HG03064 (cell line): ENCODE measurements at regions not wholly inside any gene's neighbourhood (a gene's known extent, or its start where the extent isn't known, plus 50 kb on each side); places are given as distances from the start of the nearest gene placed in this dataset.
"Not testable (repeated sequence)": the region's sequence is repeated elsewhere in the genome, so short reads cannot be mapped to it uniquely, and the experiment has no call there.

Experiments
- ATAC-seq: cut with Tn5 transposase; IDR thresholded peaks from one replicate; pipeline ENCODE4 v1.9.1; 2021; ENCODE audit warnings: low read depth; ENCODE audit not compliant: unreplicated experiment

GRCh38 chr7:19549246-19549645, 159.6 kb downstream of the POLR1F start:
- ATAC-seq: not testable (repeated sequence)

- ATAC-seq: no peak
Measured at GRCh38 chr7:19537942-19538401, 170.9 kb downstream of the POLR1F start.

- no peak for ATAC-seq
Measured at GRCh38 chr7:19533266-19533665, 175.6 kb downstream of the POLR1F start.

- ATAC-seq: no peak
Measured at GRCh38 chr7:19530852-19531251, 178.0 kb downstream of the POLR1F start.

GRCh38 chr7:19530261-19530660, 178.6 kb downstream of the POLR1F start:
- ATAC-seq: no peak

- ATAC-seq: no peak
Measured at GRCh38 chr7:19526639-19527038, 182.2 kb downstream of the POLR1F start.

- ATAC-seq: no peak
Measured at GRCh38 chr7:19522486-19522885, 186.4 kb downstream of the POLR1F start.

GRCh38 chr7:19520392-19520791, 188.4 kb downstream of the POLR1F start:
- no peak for ATAC-seq

- no peak for ATAC-seq
Measured at GRCh38 chr7:19519443-19520021, 189.3 kb downstream of the POLR1F start.

- ATAC-seq: not testable (repeated sequence)
Measured at GRCh38 chr7:19517546-19517945, 191.3 kb downstream of the POLR1F start.

GRCh38 chr7:19508821-19509220, 200.0 kb downstream of the POLR1F start:
- ATAC-seq: no peak

GRCh38 chr7:19508124-19508523, 200.7 kb downstream of the POLR1F start:
- no peak for ATAC-seq

- no peak for ATAC-seq
Measured at GRCh38 chr7:19491821-19492452, 216.9 kb downstream of the POLR1F start.

GRCh38 chr7:19491371-19491770, 217.5 kb downstream of the POLR1F start:
- no peak for ATAC-seq

GRCh38 chr7:19489162-19489820, 219.5 kb downstream of the POLR1F start:
- no peak for ATAC-seq

GRCh38 chr7:19488056-19488455, 220.8 kb downstream of the POLR1F start:
- no peak for ATAC-seq

- ATAC-seq: no peak
Measured at GRCh38 chr7:19482628-19483027, 226.2 kb downstream of the POLR1F start.

GRCh38 chr7:19480383-19480782, 228.5 kb downstream of the POLR1F start:
- ATAC-seq: no peak

- no peak for ATAC-seq
Measured at GRCh38 chr7:19470031-19470430, 238.8 kb downstream of the POLR1F start.

GRCh38 chr7:19465861-19466260, 243.0 kb downstream of the POLR1F start:
- ATAC-seq: no peak

- no peak for ATAC-seq
Measured at GRCh38 chr7:19464751-19465150, 244.1 kb downstream of the POLR1F start.

- ATAC-seq: no peak
Measured at GRCh38 chr7:19464241-19464640, 244.6 kb downstream of the POLR1F start.
